Mucosa of descending colon (tissue), 3 donors: ENCODE measurements at regions not wholly inside any gene's neighbourhood (a gene's known extent, or its start where the extent isn't known, plus 50 kb on each side); places are given as distances from the start of the nearest gene placed in this dataset.

ENCODE experiments used
- ATAC-seq: fragments of 200-7000 bp; cut with Tn5 transposase; one replicate; pipeline ENCODE4 v1.9.1; 2020; ENCODE audit warnings: mild to moderate bottlenecking, moderate library complexity
- DNase-seq, 3 donors: peaks; one replicate each; pipeline ENCODE4 v3.0.0-alpha.2; 2020
- H3K36me3 ChIP-seq: fragments of 200-600 bp; one replicate; pipeline ENCODE4 v1.8.0; 2021; ENCODE audit warnings: low read depth, mild to moderate bottlenecking
- H3K4me1 ChIP-seq: fragments of 200-600 bp; one replicate; pipeline ENCODE4 v1.8.0; 2021; ENCODE audit warnings: low read depth, mild to moderate bottlenecking
- H3K4me3 ChIP-seq: fragments of 200-600 bp; one replicate; pipeline ENCODE4 v1.8.0; 2021; ENCODE audit warnings: mild to moderate bottlenecking
- H3K9me3 ChIP-seq: fragments of 200-600 bp; one replicate; pipeline ENCODE4 v1.8.0; 2021; ENCODE audit warnings: mild to moderate bottlenecking
- CTCF ChIP-seq: fragments of 200-600 bp; IDR thresholded peaks from one replicate; pipeline ENCODE4 v1.8.0; 2022; ENCODE audit warnings: antibody characterized with exemption, mild to moderate bottlenecking
- intact Hi-C, 2 donors: fragments of 100-400 bp; cut with DNase I in 1 of 2; cut with micrococcal nuclease in 1 of 2; formaldehyde crosslinking; loops; one replicate each; pipeline versions ENCODE4 v1.11.0 to v1.11.1; 2022; cut with DNase I, micrococcal nuclease
- donor health status: DM: no; HTN: no; CAD: no; lungs with moderate emphysema.
- donor health status: DM: no; HTN: no; CAD: no.
- donor health status: DM: no; HTN: yes; CAD: no.

DNA sequence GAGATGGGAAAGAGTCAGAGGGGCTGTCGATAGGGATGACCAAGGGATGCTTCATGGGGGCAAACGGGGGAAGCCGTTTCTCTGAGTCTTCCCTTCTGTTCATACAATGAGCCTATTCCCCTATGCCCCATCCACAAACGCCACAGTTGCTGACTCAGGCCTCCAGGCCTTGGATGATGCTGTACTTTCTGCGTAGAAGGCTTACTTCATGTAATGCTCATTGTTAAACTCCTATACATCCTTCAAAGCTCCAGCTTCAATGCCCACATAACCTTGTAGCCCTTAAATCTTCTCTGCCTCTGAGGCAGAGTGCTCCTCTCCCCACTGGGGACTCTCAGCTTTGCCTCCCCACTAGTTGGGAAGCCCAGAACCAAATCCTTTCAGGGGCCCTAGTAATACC lies 120.3 kb downstream of the PTPRS start:
- DNase-seq = no peak
- H3K36me3 ChIP-seq = no peaks in the 10 kb centered on the region
- no peaks in the 10 kb centered on the region for H3K9me3 ChIP-seq
- H3K4me1 ChIP-seq = no peaks in the 10 kb centered on the region
- ATAC-seq = no peak
- intact Hi-C loops = no loop called here
- TF ChIP-seq CTCF = no peak
- H3K4me3 ChIP-seq = no peak overlapping the region

- no peak for TF ChIP-seq CTCF
- Histone ChIP-seq H3K4me1 (no peaks in the 10 kb centered on the region), H3K4me3 (no peak overlapping the region), H3K36me3 (no peaks in the 10 kb centered on the region), H3K9me3 (no peaks in the 10 kb centered on the region)
- no peak for DNase-seq
- intact Hi-C loops = no loop called here
- ATAC-seq = no peak
These were observed 120.9 kb downstream of the PTPRS start for GRCh38 chr19:5219551-5220304.

GRCh38 chr19:5218963-5219530 lies 121.6 kb downstream of the PTPRS start:
- intact Hi-C loops = no loop called here
- no peak for ATAC-seq

DNA sequence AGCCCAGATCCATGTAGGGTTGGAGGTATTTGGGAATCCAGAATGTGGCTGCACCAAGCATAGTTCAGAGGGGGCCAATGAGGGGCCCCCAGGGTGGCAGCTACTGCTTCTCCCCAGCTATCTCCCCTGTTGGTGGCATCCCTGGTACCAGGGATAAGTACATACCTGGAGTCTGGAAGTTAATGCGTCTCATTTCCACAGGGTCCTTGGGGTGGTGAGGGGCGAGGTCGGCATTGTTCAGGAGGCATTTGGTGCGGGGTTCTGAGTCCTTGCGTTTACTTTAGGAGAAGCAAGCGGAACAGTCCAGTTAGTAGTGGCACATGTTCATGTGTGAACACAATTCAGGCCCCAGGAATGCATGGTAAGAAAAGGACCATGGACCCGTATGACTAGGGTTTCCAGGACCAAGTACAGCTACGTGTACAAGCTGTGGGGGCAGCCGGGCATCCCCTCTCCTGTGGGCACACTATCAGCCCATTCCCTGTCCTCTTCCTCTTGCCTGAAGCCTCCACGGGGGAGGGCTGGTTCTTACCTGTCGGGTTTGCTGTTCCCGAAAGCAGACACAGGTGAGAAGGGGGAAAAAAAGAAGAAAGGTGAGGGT lies 122.3 kb downstream of the PTPRS start:
- H3K9me3 ChIP-seq = no peaks in the 10 kb centered on the region
- intact Hi-C loops = no loop called here
- H3K4me1 ChIP-seq = no peaks in the 10 kb centered on the region
- H3K36me3 ChIP-seq = no peaks in the 10 kb centered on the region
- H3K4me3 ChIP-seq = no peak overlapping the region
- ATAC-seq (no peak), DNase-seq (no peak)
- TF ChIP-seq CTCF = no peak

More at GRCh38 chr19:5218963-5219530, 121.6 kb downstream of the PTPRS start:
- no peak for TF ChIP-seq CTCF
- no peak overlapping the region for H3K4me3 ChIP-seq
- H3K9me3 ChIP-seq = no peaks in the 10 kb centered on the region
- no peaks in the 10 kb centered on the region for H3K36me3 ChIP-seq
- no peaks in the 10 kb centered on the region for H3K4me1 ChIP-seq
- no peak for DNase-seq

- intact Hi-C loops = no loop called here
- ATAC-seq (no peak), DNase-seq (no peak)
- Histone ChIP-seq H3K36me3 (no peaks in the 10 kb centered on the region), H3K4me1 (no peaks in the 10 kb centered on the region), H3K4me3 (no peak overlapping the region), H3K9me3 (no peaks in the 10 kb centered on the region)
- no peak for TF ChIP-seq CTCF
These were observed 123.4 kb downstream of the PTPRS start for GRCh38 chr19:5217171-5217570.
